Upper lobe of right lung (tissue), 1 donor: ENCODE measurements at regions not wholly inside any gene's neighbourhood (a gene's known extent, or its start where the extent isn't known, plus 50 kb on each side); places are given as distances from the start of the nearest gene placed in this dataset.

Experiments used
- ATAC-seq: fragments of 200-7000 bp; cut with Tn5 transposase; one replicate; pipeline ENCODE4 v1.9.1; 2020; ENCODE audit warnings: mild to moderate bottlenecking, moderate library complexity
- DNase-seq: peaks from one replicate; pipeline ENCODE4 v3.0.0-alpha.2; 2020
- H3K27ac ChIP-seq: fragments of 200-600 bp; one replicate; pipeline ENCODE4 v1.8.0; 2022
- H3K27me3 ChIP-seq: fragments of 200-600 bp; one replicate; pipeline ENCODE4 v1.8.0; 2022; ENCODE audit warnings: mild to moderate bottlenecking
- H3K36me3 ChIP-seq: fragments of 200-600 bp; one replicate; pipeline ENCODE4 v1.8.0; 2022
- H3K4me1 ChIP-seq: fragments of 200-600 bp; one replicate; pipeline ENCODE4 v1.8.0; 2022
- H3K4me3 ChIP-seq: fragments of 200-600 bp; one replicate; pipeline ENCODE4 v1.8.0; 2022; ENCODE audit warnings: mild to moderate bottlenecking
- H3K9me3 ChIP-seq: fragments of 200-600 bp; one replicate; pipeline ENCODE4 v1.8.0; 2022
- CTCF ChIP-seq: fragments of 200-600 bp; IDR thresholded peaks from one replicate; pipeline ENCODE4 v1.8.0; 2022; ENCODE audit warnings: antibody characterized with exemption
- intact Hi-C: fragments of 100-400 bp; cut with DNase I; formaldehyde crosslinking; loops from one replicate; pipeline ENCODE4 v1.11.0; 2022
- donor health status: DM: no; HTN: yes; CAD: no; lungs with severe emphysema.

GRCh38 chrX:69564665-69565064 is 51.2 kb upstream of the EDA start:
- Histone ChIP-seq H3K4me1 (no peaks in the 10 kb centered on the region), H3K9me3 (no peaks in the 10 kb centered on the region), H3K27me3 (no peaks in the 10 kb centered on the region), H3K36me3 (no peaks in the 10 kb centered on the region), H3K4me3 (no peak overlapping the region), H3K27ac (no peak overlapping the region)
- no peak for TF ChIP-seq CTCF
- no peak for DNase-seq
- intact Hi-C loops: no loop called here
- ATAC-seq: no peak

- Histone ChIP-seq H3K9me3 (no peaks in the 10 kb centered on the region), H3K4me1 (no peaks in the 10 kb centered on the region), H3K27ac (no peak overlapping the region), H3K4me3 (no peak overlapping the region), H3K36me3 (no peaks in the 10 kb centered on the region), H3K27me3 (no peaks in the 10 kb centered on the region)
- intact Hi-C loops: no loop called here
- DNase-seq (no peak), ATAC-seq (no peak)
- TF ChIP-seq CTCF: no peak
Measured at GRCh38 chrX:69565247-69565815, 50.6 kb upstream of the EDA start.
